Adrenal gland (tissue), 9 donors: ENCODE measurements at regions not wholly inside any gene's neighbourhood (a gene's known extent, or its start where the extent isn't known, plus 50 kb on each side); places are given as distances from the start of the nearest gene placed in this dataset.

ENCODE experiments used
- DNase-seq, 7 donors: peaks; one replicate each; pipeline ENCODE4 v3.0.0-alpha.2; 2019 to 2020
- H3K27ac ChIP-seq, 5 donors: fragments of 200-600 bp; sonication (generic) in 4 of 5; 1 replicate in 3 of 5; 2 replicates in 2 of 5; pipeline versions ENCODE4 v1.5.1 to v1.8.0; 2016 to 2020; ENCODE audit warnings: mild to moderate bottlenecking in 1 of 5
- H3K27me3 ChIP-seq: fragments of 200-600 bp; 2 replicates; pipeline ENCODE4 v1.8.0; 2021
- H3K36me3 ChIP-seq, 2 donors: fragments of 200-600 bp; replicated peaks in 1 of 2; 1 replicate in 1 of 2; 2 replicates in 1 of 2; pipeline versions ENCODE4 v1.5.1 to v1.8.0; 2018 to 2022
- H3K4me1 ChIP-seq, 2 donors: fragments of 200-600 bp; replicated peaks in 1 of 2; 1 replicate in 1 of 2; 2 replicates in 1 of 2; pipeline versions ENCODE4 v1.5.1 to v1.8.0; 2018 to 2021
- H3K4me3 ChIP-seq, 4 donors: fragments of 200-600 bp; sonication (generic) in 3 of 4; one replicate each; pipeline ENCODE4 v1.5.1; 2016 to 2018
- H3K9me3 ChIP-seq, 3 donors: fragments of 200-600 bp; sonication (generic) in 1 of 3; replicated peaks in 1 of 3; 1 replicate in 2 of 3; 2 replicates in 1 of 3; pipeline versions ENCODE4 v1.5.1 to v1.8.0; 2016 to 2021
- POLR2A ChIP-seq, 2 donors: fragments of 450-650 bp; IDR thresholded peaks; one replicate each; pipeline ENCODE4 v1.6.1; 2017; ENCODE audit warnings: antibody characterized with exemption in 2 of 2, mild to moderate bottlenecking in 2 of 2, moderate library complexity in 1 of 2
- WGBS, 4 donors: extraction: QIAGEN DNeasy Blood & Tissue Kit in 2 of 4; methylation state at CpG; one replicate each; pipeline versions ENCODE4 v1.1.5 to v1.1.7; 2013 to 2017; 5-methylcytosine and 5-hydroxymethylcytosine counted together
- intact Hi-C, 2 donors: fragments of 100-400 bp; cut with DNase I; formaldehyde crosslinking; loops; one replicate each; pipeline versions ENCODE4 v1.14.1 to v1.15.0; 2022 to 2023
- TF ChIP-seq, protein P1 (sequence below), 6 experiments: fragments of 450-650 bp in 4 of 6; fragments of 200-600 bp in 2 of 6; sonication (generic) in 1 of 6; IDR thresholded peaks; 1 replicate in 5 of 6; 2 replicates in 1 of 6; pipeline versions ENCODE4 v1.5.1 to v1.8.0; 2016 to 2021; ENCODE audit warnings: antibody characterized with exemption in 6 of 6, mild to moderate bottlenecking in 2 of 6, moderate library complexity in 1 of 6
- donor health status: healthy with polysubstance abuse.
- donor health status: Bipolar disorder and iron deficiency.
- donor health status: DM: yes; HTN: yes; CAD: no.
- donor health status: DM: no; HTN: no; CAD: no.
- donor health status: DM: no; HTN: no; CAD: no.

- Histone ChIP-seq H3K4me1 (no peaks in the 10 kb centered on the region), H3K4me3 (no peak overlapping the region), H3K27ac (no peak overlapping the region), H3K9me3 (no peaks in the 10 kb centered on the region), H3K27me3 (no peaks in the 10 kb centered on the region), H3K36me3 (no peaks in the 10 kb centered on the region)
- TF ChIP-seq, protein P1, sequence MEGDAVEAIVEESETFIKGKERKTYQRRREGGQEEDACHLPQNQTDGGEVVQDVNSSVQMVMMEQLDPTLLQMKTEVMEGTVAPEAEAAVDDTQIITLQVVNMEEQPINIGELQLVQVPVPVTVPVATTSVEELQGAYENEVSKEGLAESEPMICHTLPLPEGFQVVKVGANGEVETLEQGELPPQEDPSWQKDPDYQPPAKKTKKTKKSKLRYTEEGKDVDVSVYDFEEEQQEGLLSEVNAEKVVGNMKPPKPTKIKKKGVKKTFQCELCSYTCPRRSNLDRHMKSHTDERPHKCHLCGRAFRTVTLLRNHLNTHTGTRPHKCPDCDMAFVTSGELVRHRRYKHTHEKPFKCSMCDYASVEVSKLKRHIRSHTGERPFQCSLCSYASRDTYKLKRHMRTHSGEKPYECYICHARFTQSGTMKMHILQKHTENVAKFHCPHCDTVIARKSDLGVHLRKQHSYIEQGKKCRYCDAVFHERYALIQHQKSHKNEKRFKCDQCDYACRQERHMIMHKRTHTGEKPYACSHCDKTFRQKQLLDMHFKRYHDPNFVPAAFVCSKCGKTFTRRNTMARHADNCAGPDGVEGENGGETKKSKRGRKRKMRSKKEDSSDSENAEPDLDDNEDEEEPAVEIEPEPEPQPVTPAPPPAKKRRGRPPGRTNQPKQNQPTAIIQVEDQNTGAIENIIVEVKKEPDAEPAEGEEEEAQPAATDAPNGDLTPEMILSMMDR (IDR thresholded peaks at IDR 0.05): no peak
- no peak for TF ChIP-seq POLR2A (IDR thresholded peaks at IDR 0.05)
- intact Hi-C loops: no loop called here
- DNase-seq: no peak
These were observed 218.5 kb downstream of the SNX13 start for GRCh38 chr7:17721736-17722285.

GRCh38 chr7:17722798-17723197 lies 217.5 kb downstream of the SNX13 start:
- 31 to 52% (median 34%) methylated on average over 2 of the region's 2 CpGs for WGBS, 4 donors
- no peaks in the 10 kb centered on the region for H3K36me3 ChIP-seq
- H3K9me3 ChIP-seq: no peaks in the 10 kb centered on the region
- H3K27me3 ChIP-seq: no peaks in the 10 kb centered on the region
- H3K4me3 ChIP-seq: no peak overlapping the region
- no peaks in the 10 kb centered on the region for H3K4me1 ChIP-seq
- TF ChIP-seq POLR2A (IDR thresholded peaks at IDR 0.05): no peak
- TF ChIP-seq, protein P1 (IDR thresholded peaks at IDR 0.05): no peak
- no peak for DNase-seq
- intact Hi-C loops: no loop called here
- no peak overlapping the region for H3K27ac ChIP-seq

DNA sequence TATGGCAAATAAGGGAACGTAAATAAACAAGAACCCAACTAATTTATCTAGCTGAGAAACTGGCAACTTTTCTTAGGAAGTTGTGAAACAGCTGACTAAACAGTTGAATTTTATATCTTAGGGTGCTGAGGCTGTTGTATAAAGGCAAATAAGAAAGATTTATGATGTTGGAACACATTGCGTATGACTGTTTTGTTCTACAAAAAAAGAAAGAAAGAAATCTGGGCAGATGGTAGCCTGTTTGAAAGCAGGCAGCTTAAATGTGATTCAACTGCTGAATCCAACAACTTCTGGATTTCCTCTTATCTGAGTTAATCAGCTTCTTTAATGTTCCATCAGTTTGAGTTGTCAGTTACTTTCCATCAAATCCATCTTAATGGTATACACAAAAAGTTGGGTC lies 214.5 kb downstream of the SNX13 start:
- 35 to 40% (median 39%) methylated on average over 2 of the region's 2 CpGs for WGBS, 4 donors
- Histone ChIP-seq H3K36me3 (no peaks in the 10 kb centered on the region), H3K27me3 (no peaks in the 10 kb centered on the region), H3K4me1 (no peaks in the 10 kb centered on the region), H3K4me3 (no peak overlapping the region), H3K27ac (no peak overlapping the region), H3K9me3 (no peaks in the 10 kb centered on the region)
- TF ChIP-seq, protein P1 (IDR thresholded peaks at IDR 0.05): no peak
- no peak for TF ChIP-seq POLR2A (IDR thresholded peaks at IDR 0.05)
- intact Hi-C loops: no loop called here
- no peak for DNase-seq

GRCh38 chr7:17732083-17732482 lies 208.2 kb downstream of the SNX13 start:
- WGBS, 4 donors: 76 to 82% (median 80%) methylated on average over 2 to 3 of the region's 3 CpGs
- H3K36me3 ChIP-seq: no peaks in the 10 kb centered on the region
- no peak overlapping the region for H3K4me3 ChIP-seq
- H3K4me1 ChIP-seq: no peaks in the 10 kb centered on the region
- H3K27me3 ChIP-seq: no peaks in the 10 kb centered on the region
- H3K27ac ChIP-seq: no peak overlapping the region
- TF ChIP-seq, protein P1 (IDR thresholded peaks at IDR 0.05): no peak
- TF ChIP-seq POLR2A (IDR thresholded peaks at IDR 0.05): no peak
- H3K9me3 ChIP-seq: no peaks in the 10 kb centered on the region
- intact Hi-C loops: no loop called here
- DNase-seq: no peak
